Putamen (tissue), 1 donor: ENCODE measurements at regions not wholly inside any gene's neighbourhood (a gene's known extent, or its start where the extent isn't known, plus 50 kb on each side); places are given as distances from the start of the nearest gene placed in this dataset.
"Not testable (repeated sequence)": the region's sequence is repeated elsewhere in the genome, so short reads cannot be mapped to it uniquely, and the experiment has no call there.

Experiments
- DNase-seq: peaks from one replicate; pipeline ENCODE4 v3.0.0-alpha.2; 2016; ENCODE audit warnings: low spot score

- no peak for DNase-seq
Observed at GRCh38 chr5:163789870-163790269, 284.5 kb downstream of the MAT2B start.

GRCh38 chr5:163790497-163790896 lies 285.1 kb downstream of the MAT2B start:
- DNase-seq: no peak

GRCh38 chr5:163794993-163795392 lies 289.6 kb downstream of the MAT2B start:
- DNase-seq: no peak

- no peak for DNase-seq
Observed at GRCh38 chr5:163807781-163808180, 302.4 kb downstream of the MAT2B start.

GRCh38 chr5:163809473-163809872 lies 304.1 kb downstream of the MAT2B start:
- no peak for DNase-seq

- DNase-seq: no peak
Observed at GRCh38 chr5:163813900-163814299, 308.5 kb downstream of the MAT2B start.

GRCh38 chr5:163815240-163815791 lies 309.9 kb downstream of the MAT2B start:
- DNase-seq: no peak

- DNase-seq: no peak
Observed at GRCh38 chr5:163821142-163821541, 315.7 kb downstream of the MAT2B start.

GRCh38 chr5:163822548-163822947 lies 317.1 kb downstream of the MAT2B start:
- no peak for DNase-seq

- no peak for DNase-seq
Observed at GRCh38 chr5:163825661-163826060, 320.2 kb downstream of the MAT2B start.

GRCh38 chr5:163826201-163826600 lies 320.8 kb downstream of the MAT2B start:
- DNase-seq: no peak

- no peak for DNase-seq
Observed at GRCh38 chr5:163832155-163832554, 326.7 kb downstream of the MAT2B start.

GRCh38 chr5:163838738-163839137 lies 333.3 kb downstream of the MAT2B start:
- no peak for DNase-seq

- no peak for DNase-seq
Observed at GRCh38 chr5:163846512-163846911, 341.1 kb downstream of the MAT2B start.

GRCh38 chr5:163855754-163856153 lies 350.3 kb downstream of the MAT2B start:
- DNase-seq: no peak

GRCh38 chr5:163861670-163862069 lies 356.3 kb downstream of the MAT2B start:
- no peak for DNase-seq

GRCh38 chr5:163867324-163867723 lies 361.9 kb downstream of the MAT2B start:
- DNase-seq: no peak

- DNase-seq: no peak
Observed at GRCh38 chr5:163867738-163868137, 362.3 kb downstream of the MAT2B start.

GRCh38 chr5:163869581-163869980 lies 364.2 kb downstream of the MAT2B start:
- no peak for DNase-seq

- DNase-seq: no peak
Observed at GRCh38 chr5:163870441-163870840, 365.0 kb downstream of the MAT2B start.

- DNase-seq: no peak
Observed at GRCh38 chr5:163874431-163874830, 369.0 kb downstream of the MAT2B start.

- not testable (repeated sequence) for DNase-seq
Observed at GRCh38 chr5:163874912-163875311, 369.5 kb downstream of the MAT2B start.

- DNase-seq: no peak
Observed at GRCh38 chr5:163877865-163878264, 372.4 kb downstream of the MAT2B start.

- DNase-seq: no peak
Observed at GRCh38 chr5:163878490-163878889, 373.1 kb downstream of the MAT2B start.

GRCh38 chr5:163880302-163880701 lies 374.9 kb downstream of the MAT2B start:
- DNase-seq: no peak
